Liver (tissue), 3 donors: ENCODE measurements at regions not wholly inside any gene's neighbourhood (a gene's known extent, or its start where the extent isn't known, plus 50 kb on each side); places are given as distances from the start of the nearest gene placed in this dataset.

ENCODE experiments used
- CTCF ChIP-seq: fragments of 150-350 bp; IDR thresholded peaks from 2 replicates; pipeline ENCODE4 v1.5.1; 2017; ENCODE audit warnings: improper control_type of control experiment, low read depth, low read length; ENCODE audit not compliant: missing input control
- EGR1 ChIP-seq, 2 donors: IDR thresholded peaks; 2 replicates each; pipeline ENCODE4 v1.6.1; 2016 to 2018; ENCODE audit warnings: antibody characterized with exemption in 2 of 2, low read depth in 2 of 2
- FOXA1 ChIP-seq: IDR thresholded peaks from 2 replicates; pipeline ENCODE4 v1.6.1; 2016; ENCODE audit warnings: antibody characterized with exemption
- GABPA ChIP-seq, 2 donors: IDR thresholded peaks in 1 of 2; conservative IDR thresholded peaks in 1 of 2; 2 replicates each; pipeline ENCODE4 v1.6.1; 2016; ENCODE audit warnings: antibody characterized with exemption in 2 of 2, mild to moderate bottlenecking in 1 of 2, moderate library complexity in 1 of 2
- JUND ChIP-seq, 2 donors: IDR thresholded peaks; 2 replicates each; pipeline ENCODE4 v1.6.1; 2016; ENCODE audit warnings: antibody characterized with exemption in 2 of 2
- MAX ChIP-seq: IDR thresholded peaks from 2 replicates; pipeline ENCODE4 v1.6.1; 2016; ENCODE audit warnings: antibody characterized with exemption
- RAD21 ChIP-seq, 2 donors: IDR thresholded peaks; 2 replicates each; pipeline ENCODE4 v1.6.1; 2016; ENCODE audit warnings: antibody characterized with exemption in 2 of 2, mild to moderate bottlenecking in 2 of 2
- REST ChIP-seq: IDR thresholded peaks from 2 replicates; pipeline ENCODE4 v1.6.1; 2016; ENCODE audit warnings: antibody characterized with exemption, mild to moderate bottlenecking
- TAF1 ChIP-seq: conservative IDR thresholded peaks from 2 replicates; pipeline ENCODE4 v1.6.1; 2016; ENCODE audit warnings: antibody characterized with exemption, mild to moderate bottlenecking
- YY1 ChIP-seq: IDR thresholded peaks from 2 replicates; pipeline ENCODE4 v1.6.1; 2016; ENCODE audit warnings: antibody characterized with exemption, mild to moderate bottlenecking
- ZBTB33 ChIP-seq: IDR thresholded peaks from 2 replicates; pipeline ENCODE4 v1.6.1; 2016; ENCODE audit warnings: antibody characterized with exemption
- donor health status: healthy.
- donor health status: healthy.

GRCh38 chr22:47623066-47623762, 860.8 kb downstream of the TBC1D22A start:
- TF ChIP-seq EGR1 (IDR thresholded peaks at IDR 0.05; ENCODE audit: low read depth in 2 of 2) (no peak), CTCF (no peak), MAX (no peak), RAD21 (IDR thresholded peaks at IDR 0.05) (no peak), ZBTB33 (no peak), JUND (IDR thresholded peaks at IDR 0.05) (no peak), REST (no peak), TAF1 (no peak), YY1 (no peak), GABPA (IDR thresholded peaks at IDR 0.05 in 1 of 2, conservative IDR thresholded peaks at IDR 0.05 in 1 of 2) (no peak), FOXA1 (no peak)
